AG10803 (cell line): ENCODE measurements at regions not wholly inside any gene's neighbourhood (a gene's known extent, or its start where the extent isn't known, plus 50 kb on each side); places are given as distances from the start of the nearest gene placed in this dataset.

Experiments
- DNase-seq: peaks from one replicate; pipeline ENCODE4 v3.0.0; 2010; ENCODE audit warnings: low read depth
- H3K4me3 ChIP-seq: 2 replicates; pipeline ENCODE4 v1.5.1; 2011; ENCODE audit warnings: mild to moderate bottlenecking, low read length, control low read depth
- CTCF ChIP-seq: conservative IDR thresholded peaks from 2 replicates; pipeline ENCODE4 v1.5.1; 2011; ENCODE audit warnings: mild to moderate bottlenecking, low read length, control low read depth, inconsistent platforms

GRCh38 chr6:220721-221475 is 71.4 kb upstream of the DUSP22 start:
- no peak overlapping the region for H3K4me3 ChIP-seq
- TF ChIP-seq CTCF: no peak
- peak; percentile 31 for DNase-seq

GRCh38 chr6:221531-222349 is 70.5 kb upstream of the DUSP22 start:
- H3K4me3 ChIP-seq: no peak overlapping the region
- TF ChIP-seq CTCF: no peak
- DNase-seq: peak; percentile 37

GRCh38 chr6:222468-222867 is 69.8 kb upstream of the DUSP22 start:
- TF ChIP-seq CTCF: no peak

GRCh38 chr6:223136-223535 is 69.2 kb upstream of the DUSP22 start:
- no peak for TF ChIP-seq CTCF
- no peak for DNase-seq
- H3K4me3 ChIP-seq: no peak overlapping the region

More at GRCh38 chr6:222468-222867, 69.8 kb upstream of the DUSP22 start:
- H3K4me3 ChIP-seq: no peak overlapping the region
- DNase-seq: no peak

GRCh38 chr6:223763-224162 is 68.5 kb upstream of the DUSP22 start:
- no peak overlapping the region for H3K4me3 ChIP-seq
- DNase-seq: peak; percentile 7
- TF ChIP-seq CTCF: no peak

GRCh38 chr6:224350-224749 is 67.9 kb upstream of the DUSP22 start:
- no peak overlapping the region for H3K4me3 ChIP-seq
- no peak for DNase-seq
- no peak for TF ChIP-seq CTCF
